Naive thymus-derived CD4-positive, alpha-beta T cell (primary cell): ENCODE measurements at regions not wholly inside any gene's neighbourhood (a gene's known extent, or its start where the extent isn't known, plus 50 kb on each side); places are given as distances from the start of the nearest gene placed in this dataset.
"Not testable (repeated sequence)": the region's sequence is repeated elsewhere in the genome, so short reads cannot be mapped to it uniquely, and the experiment has no call there.

Experiments used
- ATAC-seq: fragments of 150-1000 bp; cut with Tn5 transposase; 2 replicates; pipeline ENCODE4 v1.10.0; 2021; ENCODE audit warnings: mild to moderate bottlenecking, moderate library complexity
- CTCF ChIA-PET: fragments of 350-600 bp; sonication (Branson Sonifier 250); formaldehyde crosslinking; loops from one replicate; lab custom pipeline; 2021; ENCODE audit warnings: antibody characterized with exemption; lab: Charles Lee
- POLR2A ChIA-PET: fragments of 350-600 bp; sonication (Branson Sonifier 250); formaldehyde crosslinking; loops from one replicate; lab custom pipeline; 2021; ENCODE audit warnings: antibody characterized with exemption, inconsistent platforms; lab: Charles Lee
- DNase-seq, 9 donors: peaks; one replicate each; pipeline versions ENCODE4 v3.0.0 to v3.0.0-alpha.2; 2020 to 2022; ENCODE audit warnings: mixed read lengths in 1 of 9
- H3K27ac ChIP-seq: one replicate; pipeline ENCODE4 v1.7.0; 2013; ENCODE audit warnings: mild to moderate bottlenecking, low read depth, low read length, moderate library complexity
- H3K27me3 ChIP-seq, 2 donors: one replicate each; pipeline ENCODE4 v1.7.0; 2013; ENCODE audit warnings: low read length in 2 of 2, mild to moderate bottlenecking in 2 of 2, moderate library complexity in 2 of 2; ENCODE audit not compliant: control insufficient read depth in 2 of 2, insufficient read depth in 2 of 2
- H3K36me3 ChIP-seq, 3 experiments: 1 replicate in 2 of 3; 2 replicates in 1 of 3; pipeline ENCODE4 v1.7.0; 2013; ENCODE audit warnings: low read length in 3 of 3, mild to moderate bottlenecking in 3 of 3, moderate library complexity in 1 of 3; ENCODE audit not compliant: insufficient read depth in 3 of 3, control insufficient read depth in 2 of 3
- H3K4me1 ChIP-seq, 2 donors: one replicate each; pipeline ENCODE4 v1.7.0; 2013; ENCODE audit warnings: low read length in 2 of 2, mild to moderate bottlenecking in 2 of 2, moderate library complexity in 1 of 2; ENCODE audit not compliant: control insufficient read depth in 2 of 2, insufficient read depth in 2 of 2
- H3K4me3 ChIP-seq: 2 replicates; pipeline ENCODE4 v1.7.0; 2013; ENCODE audit warnings: mild to moderate bottlenecking, low read length
- H3K9me3 ChIP-seq, 3 experiments: 1 replicate in 2 of 3; 2 replicates in 1 of 3; pipeline ENCODE4 v1.7.0; 2013; ENCODE audit warnings: low read length in 3 of 3; ENCODE audit not compliant: control insufficient read depth in 2 of 3
- H3K27ac Mint-ChIP-seq, 9 donors: one replicate each; pipeline ENCODE4 v1.8.0; 2020 to 2022; ENCODE audit warnings: mixed read lengths in 9 of 9, mild to moderate bottlenecking in 8 of 9, moderate library complexity in 5 of 9, inconsistent platforms in 2 of 9
- H3K27me3 Mint-ChIP-seq, 5 donors: one replicate each; pipeline ENCODE4 v1.8.0; 2021 to 2022; ENCODE audit warnings: mixed read lengths in 5 of 5, mild to moderate bottlenecking in 1 of 5
- H3K36me3 Mint-ChIP-seq, 5 donors: one replicate each; pipeline ENCODE4 v1.8.0; 2020 to 2022; ENCODE audit warnings: mixed read lengths in 5 of 5, mild to moderate bottlenecking in 3 of 5, inconsistent platforms in 1 of 5
- H3K4me1 Mint-ChIP-seq, 7 donors: one replicate each; pipeline ENCODE4 v1.8.0; 2020 to 2022; ENCODE audit warnings: mixed read lengths in 7 of 7, mild to moderate bottlenecking in 3 of 7, inconsistent platforms in 1 of 7
- H3K4me3 Mint-ChIP-seq, 10 donors: one replicate each; pipeline ENCODE4 v1.8.0; 2020 to 2022; ENCODE audit warnings: mild to moderate bottlenecking in 10 of 10, mixed read lengths in 10 of 10, moderate library complexity in 6 of 10, inconsistent platforms in 2 of 10
- H3K9me3 Mint-ChIP-seq, 11 donors: one replicate each; pipeline ENCODE4 v1.8.0; 2020 to 2022; ENCODE audit warnings: mixed read lengths in 11 of 11, mild to moderate bottlenecking in 4 of 11, inconsistent platforms in 1 of 11, moderate library complexity in 1 of 11
- intact Hi-C, 2 donors: fragments of 100-400 bp; cut with micrococcal nuclease; formaldehyde crosslinking; loops; one replicate each; pipeline ENCODE4 v1.15.1; 2023

GRCh38 chr2:100707016-100707947, 112.7 kb upstream of the NPAS2 start:
- ChIA-PET POLR2A (interaction anchor here (0.8 kb wide), 1 partner anchor 296 kb away, joined by 3 read pairs; no protein-coding TSS in a partner anchor), CTCF (interaction anchor here (0.5 to 0.8 kb wide), 3 partner anchors 9 to 100 kb away, joined by 3 to 4 read pairs (median 3); no protein-coding TSS in a partner anchor)
- peak overlapping the region in 7 of 9 donors; percentile 3 to 60 (median 31) for H3K27ac Mint-ChIP-seq
- peaks cover 14 to 66% (median 60%) of the 10 kb centered on the region in 7 donors for H3K4me1 Mint-ChIP-seq
- H3K4me3 ChIP-seq, result no peak overlapping the region
- no peaks in the 10 kb centered on the region for H3K9me3 Mint-ChIP-seq
- H3K9me3 ChIP-seq, result no peaks in the 10 kb centered on the region
- H3K4me3 Mint-ChIP-seq, result peak overlapping the region in 9 of 10 donors; percentile 40 to 70 (median 63)
- H3K27me3 ChIP-seq, result no peaks in the 10 kb centered on the region
- H3K27ac ChIP-seq, result no peak overlapping the region
- no peaks in the 10 kb centered on the region for H3K27me3 Mint-ChIP-seq
- DNase-seq (peak in 4 of 9 donors; percentile 1 to 21 (median 18)), ATAC-seq (no peak)
- intact Hi-C loops, result loop anchor here in 1 of 2 donors (2.0 kb wide), 1 partner anchor 62 kb away; no protein-coding TSS in a partner anchor
- no peaks in the 10 kb centered on the region for H3K36me3 ChIP-seq
- H3K36me3 Mint-ChIP-seq, result no peaks in the 10 kb centered on the region
- H3K4me1 ChIP-seq, result peaks cover 3 to 35% of the 10 kb centered on the region in 2 donors

GRCh38 chr2:100708333-100708732, 111.6 kb upstream of the NPAS2 start:
- ChIA-PET CTCF (interaction anchor here (0.6 kb wide), 1 partner anchor 102 kb away, joined by 3 read pairs; no protein-coding TSS in a partner anchor), POLR2A (interaction anchor here (0.6 to 0.8 kb wide), 3 partner anchors 52 to 295 kb away, joined by 3 to 4 read pairs (median 3); no protein-coding TSS in a partner anchor)
- H3K27ac ChIP-seq, result no peak overlapping the region
- H3K27me3 ChIP-seq, result no peaks in the 10 kb centered on the region
- H3K36me3 Mint-ChIP-seq, result no peaks in the 10 kb centered on the region
- no peak for ATAC-seq
- H3K36me3 ChIP-seq, result no peaks in the 10 kb centered on the region
- peak overlapping the region in 5 of 10 donors; percentile 25 to 67 (median 51) for H3K4me3 Mint-ChIP-seq
- intact Hi-C loops, result no loop called here
- DNase-seq, result no peak
- H3K4me1 Mint-ChIP-seq, result peaks cover 14 to 59% (median 53%) of the 10 kb centered on the region in 7 donors
- no peaks in the 10 kb centered on the region for H3K9me3 ChIP-seq
- no peaks in the 10 kb centered on the region for H3K9me3 Mint-ChIP-seq
- peak overlapping the region in 1 of 9 donors; percentile 28 for H3K27ac Mint-ChIP-seq
- H3K4me3 ChIP-seq, result no peak overlapping the region
- peaks cover 3 to 35% of the 10 kb centered on the region in 2 donors for H3K4me1 ChIP-seq
- no peaks in the 10 kb centered on the region for H3K27me3 Mint-ChIP-seq

- no peaks in the 10 kb centered on the region for H3K9me3 ChIP-seq
- POLR2A ChIA-PET, result no interaction called here
- Mint-ChIP-seq H3K4me1 (peaks cover 0 to 12% (median 10%) of the 10 kb centered on the region in 7 donors), H3K4me3 (no peak overlapping the region), H3K36me3 (peaks cover 0 to 3% (median 0%) of the 10 kb centered on the region in 5 donors), H3K9me3 (peaks cover 0 to 3% (median 0%) of the 10 kb centered on the region in 11 donors), H3K27ac (no peak overlapping the region), H3K27me3 (no peaks in the 10 kb centered on the region)
- H3K4me1 ChIP-seq, result peaks cover 0 to 9% of the 10 kb centered on the region in 2 donors
- no peaks in the 10 kb centered on the region for H3K36me3 ChIP-seq
- ATAC-seq, result no peak
- no peak overlapping the region for H3K27ac ChIP-seq
- CTCF ChIA-PET, result no interaction called here
- no peaks in the 10 kb centered on the region for H3K27me3 ChIP-seq
- no peak for DNase-seq
- no peak overlapping the region for H3K4me3 ChIP-seq
- intact Hi-C loops, result no loop called here
These were observed 106.8 kb upstream of the NPAS2 start for GRCh38 chr2:100713106-100713505.

- H3K4me3 Mint-ChIP-seq, result not testable (repeated sequence)
These were observed 105.4 kb upstream of the NPAS2 start for GRCh38 chr2:100714396-100715010.

GRCh38 chr2:100715861-100716260, 104.1 kb upstream of the NPAS2 start:
- H3K4me3 ChIP-seq, H3K4me3 Mint-ChIP-seq, H3K4me1 ChIP-seq, H3K27me3 Mint-ChIP-seq, intact Hi-C loops, H3K27ac Mint-ChIP-seq, H3K9me3 ChIP-seq, H3K27ac ChIP-seq, ATAC-seq, POLR2A ChIA-PET, H3K36me3 Mint-ChIP-seq, DNase-seq, H3K9me3 Mint-ChIP-seq, CTCF ChIA-PET, H3K4me1 Mint-ChIP-seq, H3K27me3 ChIP-seq, H3K36me3 ChIP-seq: not testable (repeated sequence)

More at GRCh38 chr2:100714396-100715010, 105.4 kb upstream of the NPAS2 start:
- H3K4me3 ChIP-seq, DNase-seq, ATAC-seq, POLR2A ChIA-PET, H3K4me1 Mint-ChIP-seq, H3K36me3 Mint-ChIP-seq, H3K9me3 Mint-ChIP-seq, intact Hi-C loops, H3K27me3 ChIP-seq, H3K27ac ChIP-seq, H3K27ac Mint-ChIP-seq, H3K9me3 ChIP-seq, H3K4me1 ChIP-seq, H3K27me3 Mint-ChIP-seq, H3K36me3 ChIP-seq, CTCF ChIA-PET: not testable (repeated sequence)

GRCh38 chr2:100716581-100716980, 103.4 kb upstream of the NPAS2 start:
- Mint-ChIP-seq H3K9me3 (peaks cover 0 to 3% (median 0%) of the 10 kb centered on the region in 11 donors), H3K36me3 (peaks cover 0 to 3% (median 0%) of the 10 kb centered on the region in 5 donors), H3K27me3 (peaks cover 0 to 4% (median 0%) of the 10 kb centered on the region in 5 donors), H3K27ac (no peak overlapping the region), H3K4me1 (no peaks in the 10 kb centered on the region), H3K4me3 (no peak overlapping the region)
- CTCF ChIA-PET, result no interaction called here
- no peaks in the 10 kb centered on the region for H3K36me3 ChIP-seq
- no peak for ATAC-seq
- intact Hi-C loops, result no loop called here
- no peaks in the 10 kb centered on the region for H3K27me3 ChIP-seq
- H3K4me1 ChIP-seq, result no peaks in the 10 kb centered on the region
- no peak for DNase-seq
- POLR2A ChIA-PET, result no interaction called here
- no peak overlapping the region for H3K27ac ChIP-seq
- no peak overlapping the region for H3K4me3 ChIP-seq
- H3K9me3 ChIP-seq, result no peaks in the 10 kb centered on the region
